Activated CD4-positive, alpha-beta T cell treated with anti-CD3 and anti-CD28 coated beads, Interleukin-2, amount 50 U/mL, for 16 hours (primary cell): ENCODE measurements at regions not wholly inside any gene's neighbourhood (a gene's known extent, or its start where the extent isn't known, plus 50 kb on each side); places are given as distances from the start of the nearest gene placed in this dataset.

Experiments used
- DNase-seq: peaks from one replicate; pipeline ENCODE4 v3.0.0-alpha.2; 2020

DNA sequence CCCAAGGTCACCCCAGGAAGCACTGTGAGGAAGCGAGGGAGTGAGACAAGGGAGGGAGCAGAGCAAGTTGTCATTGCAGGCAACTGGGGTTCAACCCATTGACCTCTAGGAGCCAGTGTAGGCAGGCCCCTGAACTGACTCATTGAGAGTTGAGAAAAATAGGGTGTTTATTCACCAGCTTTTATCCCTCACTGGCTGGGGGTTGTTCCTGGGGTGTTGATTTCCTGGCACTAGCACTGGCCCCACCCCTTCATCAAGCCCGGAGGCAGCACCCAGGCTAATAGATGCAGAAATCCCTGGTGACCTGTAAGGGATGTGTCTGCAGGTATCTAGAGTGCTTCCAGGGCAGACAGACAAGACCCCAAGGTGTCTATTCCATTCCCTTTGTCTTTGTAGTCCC lies 183.9 kb downstream of the ARRDC4 start:
- no peak for DNase-seq

DNA sequence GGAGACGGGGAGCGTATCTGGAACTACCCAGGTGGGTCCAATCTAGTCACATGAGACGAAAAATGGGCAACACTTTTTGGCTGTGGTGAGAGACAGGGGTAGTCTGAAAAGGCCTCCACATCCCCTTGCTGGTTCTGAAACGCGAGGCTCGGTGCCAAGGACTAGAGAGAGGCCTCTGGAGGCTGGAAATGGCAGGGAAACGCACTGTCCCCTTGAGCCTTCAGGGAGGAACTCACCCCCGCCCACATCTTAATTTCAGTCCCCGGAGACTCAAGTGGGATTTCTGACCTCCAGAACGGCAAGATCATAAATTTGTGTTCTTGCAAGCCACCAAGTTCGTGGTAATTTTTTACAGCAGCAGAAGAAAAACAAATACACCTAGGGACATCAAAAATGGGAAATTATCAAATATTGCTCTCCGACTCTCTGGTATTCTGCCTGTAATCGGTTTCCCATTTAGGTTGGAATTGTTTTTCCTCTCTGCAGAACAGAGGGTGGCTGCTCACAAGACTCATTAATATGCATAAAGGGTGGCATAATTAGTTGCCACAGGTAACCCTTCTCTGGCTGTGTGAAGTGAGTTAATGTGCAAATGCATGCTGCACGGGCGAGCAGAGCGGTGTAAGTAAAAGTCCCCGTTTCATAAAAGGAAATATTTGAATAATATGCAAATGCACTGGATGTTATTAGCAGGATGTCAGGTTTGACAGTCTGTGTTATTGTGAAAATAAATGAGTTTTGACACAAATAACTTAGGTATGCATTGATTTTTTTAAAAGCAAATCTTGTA lies 185.7 kb downstream of the ARRDC4 start:
- no peak for DNase-seq

DNA sequence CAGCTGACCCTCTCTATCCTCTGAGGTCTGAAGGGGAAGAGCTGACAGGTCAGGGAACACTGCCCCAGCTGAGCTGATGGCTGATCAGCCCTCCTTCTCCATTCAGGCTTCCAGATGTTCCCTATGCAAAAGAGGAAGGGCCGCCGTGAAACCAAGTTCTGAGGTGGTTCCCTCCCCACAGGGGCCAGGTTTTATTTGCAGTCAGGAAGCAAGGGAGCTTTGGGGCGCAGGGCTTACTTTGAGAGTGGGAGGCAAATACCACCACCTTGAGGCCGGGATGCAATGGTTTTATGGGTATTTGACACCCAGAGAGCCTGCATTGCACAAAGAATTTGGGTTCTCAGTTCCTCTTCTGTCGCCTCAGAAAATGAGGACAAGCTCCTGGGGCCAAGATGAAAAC lies 186.9 kb downstream of the ARRDC4 start:
- no peak for DNase-seq

DNA sequence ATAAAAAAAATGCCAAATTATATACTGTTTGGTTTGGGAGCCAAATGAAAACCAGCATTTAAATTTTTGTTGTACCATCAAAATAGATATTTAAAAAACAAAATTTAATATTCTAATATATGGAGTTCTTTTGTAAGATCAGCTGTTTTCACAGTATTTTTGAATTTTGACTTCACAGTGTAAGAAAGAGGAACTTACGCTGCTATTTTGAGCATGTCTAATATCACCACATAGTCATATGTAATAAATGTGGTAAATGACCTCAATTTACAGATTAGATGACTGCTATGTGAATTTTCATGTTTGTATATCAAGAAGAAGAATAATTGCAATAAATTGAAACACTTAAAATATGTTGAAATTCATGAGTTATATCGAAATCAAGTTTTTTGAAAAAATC lies 189.6 kb downstream of the ARRDC4 start:
- no peak for DNase-seq

DNA sequence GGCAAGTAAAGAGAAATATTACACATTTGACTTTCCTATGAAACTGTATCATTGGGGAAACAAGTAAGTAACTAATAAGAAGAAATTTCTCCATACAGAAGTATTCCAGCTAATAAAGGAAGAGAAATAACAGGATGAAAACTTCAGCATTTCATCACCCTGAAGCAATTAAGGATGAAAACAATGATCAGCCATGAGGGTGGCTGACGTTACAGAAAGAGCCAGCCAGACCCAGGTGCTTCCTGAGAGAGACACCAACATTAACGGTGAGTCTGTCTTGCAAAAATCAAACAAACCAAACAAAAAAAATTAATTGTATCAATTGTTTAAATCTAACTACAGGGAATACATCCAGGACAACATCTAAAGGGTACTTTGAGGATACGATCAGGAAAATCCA lies 190.0 kb downstream of the ARRDC4 start:
- DNase-seq: no peak

DNA sequence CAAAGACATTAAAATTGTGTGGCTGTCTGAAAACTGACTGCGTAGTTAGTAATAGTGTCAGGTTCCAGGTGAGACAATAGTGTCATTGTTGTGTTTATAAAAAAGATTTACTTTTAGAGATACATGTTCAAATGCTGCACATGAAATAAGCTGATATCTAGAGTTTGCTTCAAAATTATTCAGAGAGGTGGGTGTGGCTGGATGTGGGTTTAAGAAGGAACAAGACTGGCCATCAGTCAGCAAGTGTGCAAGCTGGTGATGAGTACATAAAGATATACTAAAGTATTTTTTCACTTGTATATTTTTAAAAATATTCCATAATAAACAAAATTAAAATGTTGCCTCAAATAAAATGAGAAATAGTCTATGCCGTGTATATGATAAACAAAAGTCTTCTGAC lies 190.6 kb downstream of the ARRDC4 start:
- no peak for DNase-seq

DNA sequence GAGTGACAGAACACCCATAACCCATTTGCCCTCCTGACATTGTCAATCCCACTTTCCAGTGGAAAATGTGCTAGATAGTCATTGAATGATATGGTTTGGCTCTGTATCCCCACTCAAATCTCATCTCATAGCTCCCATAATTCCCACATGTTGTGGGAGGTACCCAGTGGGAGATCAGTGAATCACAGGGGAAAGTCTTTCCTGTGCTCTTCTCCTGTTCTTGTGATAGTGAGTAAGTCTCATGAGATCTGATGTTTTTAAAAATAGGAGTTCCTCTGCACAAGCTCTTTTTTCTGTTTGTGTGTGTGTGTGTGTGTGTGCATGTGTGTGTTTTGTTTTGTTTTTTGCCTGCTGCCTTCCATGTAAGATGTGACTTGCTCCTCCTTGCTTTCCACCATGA lies 191.7 kb downstream of the ARRDC4 start:
- no peak for DNase-seq

DNA sequence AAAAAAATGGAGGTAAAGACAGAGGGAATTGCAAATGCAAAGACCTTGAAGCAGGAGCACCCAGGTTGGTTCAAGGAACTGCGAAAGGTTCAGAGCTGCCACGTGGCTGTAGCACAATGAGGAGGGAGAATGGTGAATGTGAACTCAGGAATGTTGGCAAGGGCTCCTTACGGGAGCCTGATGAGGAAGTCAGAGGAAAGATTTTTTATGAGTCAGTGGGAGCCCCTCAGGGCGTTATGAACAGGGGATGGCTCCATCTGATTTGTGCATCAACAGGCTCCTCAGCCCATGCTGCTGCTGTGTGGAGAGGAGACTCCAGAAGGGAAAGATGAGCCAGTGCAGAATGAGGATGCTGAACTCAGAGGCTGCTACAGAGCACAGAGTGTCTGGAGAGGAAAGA lies 194.4 kb downstream of the ARRDC4 start:
- no peak for DNase-seq

DNA sequence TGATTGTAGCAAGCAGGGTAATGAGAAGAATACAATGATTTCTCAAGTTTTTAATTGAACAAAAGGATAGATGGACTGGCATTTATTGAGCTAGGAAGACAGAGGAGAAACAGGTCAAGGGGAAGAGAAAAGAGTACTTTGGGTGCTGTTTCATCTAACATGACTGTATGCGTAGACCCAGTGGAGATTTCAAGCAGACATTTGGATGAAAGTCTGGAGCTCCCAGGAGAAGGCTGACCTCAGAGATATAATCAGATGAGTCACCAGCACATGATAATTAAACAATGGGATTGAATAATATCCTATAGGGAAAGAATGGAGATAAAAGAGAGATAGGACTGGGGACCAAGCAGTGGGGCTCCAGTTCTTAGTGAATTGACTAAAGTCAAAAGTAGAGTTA lies 194.9 kb downstream of the ARRDC4 start:
- DNase-seq: no peak

DNA sequence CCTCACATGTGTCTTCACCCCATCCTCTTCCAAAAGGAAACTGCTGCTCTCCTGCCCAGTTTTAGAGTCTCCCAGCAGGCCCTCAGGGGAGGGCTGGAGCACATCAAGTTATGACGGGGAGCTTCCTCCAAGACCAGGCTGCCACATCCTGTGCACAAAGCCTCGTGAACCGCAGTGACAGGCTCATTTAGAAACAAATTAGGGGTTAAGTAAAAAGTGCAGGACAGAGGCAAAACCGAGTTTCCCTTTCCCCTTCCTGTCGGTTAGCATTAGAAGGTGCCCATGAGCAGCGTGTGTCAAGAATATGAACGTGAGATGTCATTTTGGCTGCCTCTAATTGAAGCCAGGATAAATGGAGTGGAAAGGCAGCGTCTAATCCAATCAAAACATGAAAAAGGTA lies 199.7 kb downstream of the ARRDC4 start:
- peak; percentile 74 for DNase-seq

DNA sequence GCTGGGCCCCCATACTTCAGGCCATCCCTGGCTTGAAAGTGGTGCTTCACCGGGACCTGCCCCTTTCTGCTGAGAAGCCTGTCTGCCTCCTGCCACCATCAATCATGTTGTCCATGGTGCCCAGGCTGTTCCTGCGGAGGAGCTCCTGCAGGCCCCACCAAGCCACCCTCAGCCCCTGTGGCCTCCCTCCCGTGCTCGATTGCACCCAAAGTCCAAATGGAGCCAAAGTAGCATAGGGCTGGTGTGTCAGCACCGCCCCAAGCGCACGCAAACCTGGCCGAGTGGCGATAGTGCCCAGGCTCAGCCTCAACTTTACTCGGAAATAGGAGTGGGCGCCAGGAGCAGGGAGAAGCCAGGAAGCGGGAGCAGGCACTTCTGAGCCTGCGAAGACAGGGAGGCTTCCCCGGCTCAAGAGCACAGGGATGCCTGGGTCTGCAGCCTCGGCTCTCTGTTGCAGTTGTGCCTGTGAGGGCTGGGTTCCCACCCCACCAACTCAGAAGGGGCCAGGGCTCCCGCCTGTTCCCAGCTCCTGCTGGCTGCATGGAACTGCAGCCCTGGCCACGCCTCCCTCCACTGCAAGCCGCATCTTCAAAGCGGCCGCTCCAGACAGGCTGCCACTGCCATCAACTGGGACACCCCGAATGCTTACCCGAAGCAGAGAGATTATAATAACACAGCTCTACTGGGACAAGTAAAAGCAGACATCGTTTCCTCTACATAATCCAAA lies 203.0 kb downstream of the ARRDC4 start:
- no peak for DNase-seq

DNA sequence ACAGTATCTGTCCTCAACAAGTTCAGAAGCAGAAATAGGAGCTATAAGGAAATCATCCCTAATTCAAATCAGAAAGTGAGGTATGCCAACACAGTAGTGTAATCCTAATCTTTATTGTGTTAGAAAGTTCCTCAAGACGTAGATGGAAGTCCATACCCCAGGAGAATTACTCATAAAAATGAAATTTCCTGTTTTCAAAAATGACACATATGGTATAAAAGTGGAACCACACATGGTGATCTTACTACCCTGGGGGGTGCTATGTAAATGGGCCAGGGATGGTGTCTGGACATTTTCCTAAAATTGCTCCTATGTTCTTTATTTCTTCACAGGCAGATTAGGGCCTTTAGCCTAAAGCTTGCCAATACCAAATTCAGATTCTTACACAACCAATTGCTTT lies 204.1 kb downstream of the ARRDC4 start:
- no peak for DNase-seq

DNA sequence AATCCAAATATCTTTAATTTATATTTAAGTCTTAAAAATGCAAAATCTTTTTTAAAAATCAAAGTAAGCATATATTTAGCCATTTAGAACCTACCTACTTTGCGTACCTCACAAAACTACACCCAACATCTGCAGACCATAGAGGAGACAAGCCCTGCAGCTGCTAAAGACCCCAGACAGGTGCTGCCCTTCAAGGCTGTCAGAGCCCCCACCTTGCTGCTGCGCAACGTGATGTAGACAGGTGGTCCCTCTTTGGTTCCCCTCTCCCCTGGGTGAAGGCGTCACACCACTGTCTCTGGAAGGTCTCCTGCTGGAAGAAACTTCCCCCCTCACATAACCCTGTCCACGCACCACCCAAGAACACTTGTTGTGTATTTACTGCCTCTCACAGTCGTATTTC lies 204.5 kb downstream of the ARRDC4 start:
- no peak for DNase-seq

DNA sequence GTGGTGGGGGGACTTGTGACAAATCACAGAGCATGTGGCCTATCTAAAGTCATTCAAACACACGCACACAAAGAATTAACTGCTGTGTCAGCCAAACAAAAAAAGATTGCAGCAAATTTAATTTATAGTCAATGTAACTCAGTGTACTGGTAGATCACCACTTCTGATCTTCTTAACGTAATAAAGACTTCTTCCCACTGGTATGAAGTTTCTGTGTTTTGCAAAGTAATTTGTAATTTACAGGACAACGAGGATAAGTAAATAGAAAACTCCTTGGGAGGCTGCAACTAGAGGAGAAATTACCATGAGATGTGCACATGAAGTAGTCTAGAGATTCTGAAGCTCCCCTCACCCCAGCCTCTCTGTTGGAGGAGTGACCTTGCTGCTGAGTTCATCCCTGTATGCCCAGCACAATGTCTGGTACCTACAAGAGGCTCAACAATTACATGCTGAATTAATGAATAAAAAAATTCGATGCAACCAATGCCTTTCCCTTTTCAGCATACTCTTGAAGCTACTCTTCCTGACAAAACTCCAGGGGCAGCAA lies 207.3 kb downstream of the ARRDC4 start:
- DNase-seq: no peak

DNA sequence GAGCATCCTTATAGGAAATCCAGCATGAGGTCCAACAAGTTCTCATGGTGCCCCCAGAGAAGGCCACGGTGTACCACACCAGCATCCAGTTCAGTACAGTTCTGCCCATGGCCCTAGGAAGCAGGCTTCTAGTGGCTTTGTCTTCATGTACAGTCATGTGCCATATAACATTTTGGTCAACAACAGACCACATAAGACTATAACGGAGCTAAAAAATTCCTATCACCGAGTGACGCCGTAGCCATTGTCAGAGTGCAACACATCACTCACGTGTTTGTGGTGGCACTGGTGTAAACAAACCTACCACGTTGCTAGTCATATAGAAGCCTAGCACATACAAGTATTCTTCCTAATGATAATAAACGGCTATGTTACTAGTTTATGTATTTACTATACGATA lies 209.0 kb downstream of the ARRDC4 start:
- no peak for DNase-seq

DNA sequence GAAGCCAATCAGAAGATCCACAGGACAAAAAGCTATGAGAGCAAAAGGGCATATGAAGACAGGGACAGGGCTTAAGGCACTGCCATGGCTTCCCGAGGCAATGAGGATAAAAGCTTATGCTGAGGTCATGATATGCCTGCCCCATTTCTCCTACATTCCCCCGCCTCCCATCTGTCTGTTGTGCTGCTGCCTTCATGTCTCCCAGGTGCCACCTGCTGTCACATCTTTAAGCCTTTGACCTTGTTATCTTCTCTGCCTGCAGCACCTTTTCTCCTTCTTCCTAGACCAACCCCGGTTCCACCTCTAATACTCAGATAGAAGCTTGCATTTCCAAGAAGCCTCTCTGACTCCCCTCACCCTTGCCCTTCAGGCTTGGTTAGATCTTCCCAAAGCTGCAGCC lies 213.8 kb downstream of the ARRDC4 start:
- DNase-seq: no peak

DNA sequence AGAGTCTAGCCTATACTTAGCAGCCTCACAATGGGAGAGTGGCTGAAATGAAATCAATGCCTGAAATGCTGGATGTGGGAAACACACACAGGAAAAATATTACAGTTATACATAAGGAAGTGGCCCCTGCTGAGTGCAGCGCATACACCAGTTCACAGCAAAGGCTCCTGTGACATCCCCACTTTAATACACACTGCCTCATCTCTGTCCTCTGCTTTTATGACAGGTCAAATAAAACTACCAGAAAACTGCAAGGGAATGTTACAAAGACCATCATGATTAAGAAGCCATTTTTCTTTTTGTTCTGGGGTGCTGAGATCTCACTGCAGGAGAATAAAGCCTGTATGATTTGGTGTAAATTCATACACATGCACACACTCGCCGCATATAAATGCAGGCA lies 214.3 kb downstream of the ARRDC4 start:
- no peak for DNase-seq

DNA sequence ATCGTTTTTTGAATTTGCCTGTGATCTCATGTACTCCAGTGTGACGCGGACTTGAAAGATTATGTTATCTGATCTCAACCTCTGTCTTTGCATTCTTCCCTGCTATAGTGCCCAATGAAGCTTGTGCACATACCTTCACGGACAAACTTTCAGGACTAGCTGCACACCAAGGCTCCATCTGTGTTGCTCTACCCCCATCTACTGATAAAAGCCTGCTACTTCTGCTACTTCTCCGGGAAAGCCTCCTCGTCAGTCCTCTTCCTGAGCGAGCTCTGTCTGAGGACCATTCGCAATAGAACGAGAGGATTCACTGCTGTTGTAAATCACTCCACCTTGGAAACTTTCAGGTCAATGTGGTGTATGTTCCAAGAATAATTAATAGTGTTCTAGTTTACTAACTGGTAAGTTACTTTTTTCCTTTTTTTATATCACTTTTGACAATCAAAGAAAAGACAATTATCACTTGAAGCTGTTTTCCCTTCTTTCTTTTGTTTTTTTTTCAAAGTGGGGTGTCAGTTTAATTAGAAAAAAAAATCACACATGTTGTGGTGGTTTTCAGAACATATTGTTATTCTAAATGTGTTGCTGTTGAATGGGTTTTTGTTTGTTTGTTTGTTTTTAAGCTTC lies 217.6 kb downstream of the ARRDC4 start:
- peak; percentile 52 for DNase-seq

DNA sequence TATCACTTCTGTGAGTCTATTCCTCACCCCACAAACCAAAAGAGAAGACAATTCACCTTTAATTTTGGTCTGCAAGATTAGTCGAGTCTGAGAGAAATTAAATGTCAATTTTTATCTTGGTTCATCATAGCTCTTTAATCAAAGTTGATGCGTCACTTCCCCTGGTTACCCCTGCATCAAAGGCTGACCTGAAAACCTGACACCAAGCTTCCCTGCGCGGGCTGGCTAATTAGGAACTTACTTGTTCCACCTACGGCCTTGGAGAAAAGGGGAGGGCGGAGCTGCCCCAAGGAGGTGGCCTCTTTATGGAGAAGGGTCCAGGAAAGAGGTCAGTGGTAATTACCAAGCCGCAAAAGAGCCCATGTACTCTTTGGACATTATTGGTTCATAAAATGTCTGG lies 218.4 kb downstream of the ARRDC4 start:
- DNase-seq: no peak

DNA sequence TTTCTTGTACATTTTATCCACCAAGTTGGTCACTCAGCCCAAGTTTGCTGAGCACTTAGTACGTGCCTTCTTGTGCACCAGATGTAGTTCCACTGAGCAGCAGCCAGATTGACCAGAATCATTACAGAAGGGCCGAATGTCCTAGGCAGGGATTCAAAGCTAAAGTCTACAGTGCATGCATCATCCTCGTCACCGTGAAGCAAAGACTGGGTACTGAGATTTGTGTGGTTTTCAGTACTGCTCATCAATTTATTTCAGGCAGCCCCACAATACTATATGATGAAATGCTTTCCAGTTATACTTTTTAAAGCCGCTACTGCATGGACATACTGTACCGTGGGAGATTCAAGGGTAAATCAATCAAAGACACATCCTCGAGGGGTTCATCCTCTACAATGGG lies 227.0 kb downstream of the ARRDC4 start:
- DNase-seq: no peak

DNA sequence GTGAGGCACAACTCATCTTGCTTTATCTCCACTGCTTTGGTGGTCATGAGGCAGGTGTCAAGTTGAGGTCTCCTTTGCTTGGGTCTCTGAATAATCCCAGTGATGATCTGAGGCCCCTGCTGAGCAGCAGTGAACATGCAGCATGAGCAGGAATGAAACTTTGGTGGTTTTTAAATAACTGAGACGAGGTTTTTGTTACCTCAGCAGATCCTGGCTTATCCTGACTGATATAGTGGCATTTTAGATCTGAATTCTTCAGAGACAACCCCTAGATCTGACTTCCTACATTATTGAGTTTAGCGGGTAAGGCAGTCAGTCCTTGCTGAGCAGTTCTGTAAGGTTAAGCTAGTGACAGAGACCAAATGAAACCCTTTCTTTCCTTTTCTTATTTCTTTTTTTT lies 230.4 kb downstream of the ARRDC4 start:
- no peak for DNase-seq

DNA sequence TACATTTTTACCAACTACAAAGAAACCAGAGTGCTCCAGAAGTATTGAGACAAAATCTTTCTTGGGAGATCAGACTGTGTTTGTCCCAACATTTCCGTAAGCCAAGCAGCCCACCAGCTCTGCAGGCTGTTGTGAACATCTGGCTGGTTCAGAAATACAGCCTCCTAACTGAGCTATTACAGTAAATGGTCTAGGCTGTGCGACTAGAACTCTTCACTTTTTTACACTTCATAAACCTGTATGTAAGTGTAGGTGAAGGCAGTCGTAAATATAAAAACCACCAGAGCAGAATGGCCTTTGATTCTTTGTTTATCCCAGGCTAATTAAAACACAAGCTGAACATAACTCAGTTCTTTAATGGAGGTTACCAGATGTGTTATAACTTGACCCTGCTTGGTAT lies 235.3 kb downstream of the ARRDC4 start:
- DNase-seq: no peak

DNA sequence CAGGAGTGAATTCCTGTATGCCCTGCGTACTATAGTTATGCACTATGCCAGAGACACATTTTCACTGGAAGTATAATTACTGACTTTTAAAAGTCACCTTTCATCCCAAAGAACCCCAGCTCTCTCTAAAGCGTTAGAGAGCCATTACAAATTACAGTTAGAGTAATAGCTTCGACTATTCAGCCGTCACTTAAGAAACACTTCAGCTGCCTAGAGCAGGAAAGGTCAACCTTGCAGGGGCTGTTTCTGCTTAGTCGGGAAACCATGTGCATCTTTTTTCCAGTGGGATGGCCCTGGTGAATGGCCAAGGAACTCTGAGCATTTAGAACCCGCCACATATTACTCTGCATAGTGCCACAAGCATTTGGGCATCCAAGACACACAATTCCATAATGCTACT lies 235.9 kb downstream of the ARRDC4 start:
- DNase-seq: no peak

DNA sequence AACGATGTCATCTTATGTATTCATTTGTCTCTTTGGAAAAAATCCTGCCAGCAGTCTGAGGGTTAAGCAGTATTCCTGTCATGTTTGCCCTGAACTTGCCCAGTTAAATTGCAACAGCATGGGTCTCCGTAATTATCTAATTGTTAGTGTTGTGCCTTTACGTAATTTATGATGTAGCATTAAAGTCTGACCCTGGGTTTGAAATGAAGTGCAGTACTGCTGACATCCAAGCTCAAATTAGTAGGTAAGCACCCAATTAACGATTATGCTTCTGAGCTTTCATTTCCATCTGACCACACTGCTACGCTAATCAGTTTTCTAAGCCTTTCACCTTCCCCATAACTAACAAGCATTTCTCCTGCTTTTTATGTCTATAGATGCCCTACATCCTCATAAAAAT lies 241.8 kb downstream of the ARRDC4 start:
- DNase-seq: no peak
